PC-3 (cell line): ENCODE measurements at regions not wholly inside any gene's neighbourhood (a gene's known extent, or its start where the extent isn't known, plus 50 kb on each side); places are given as distances from the start of the nearest gene placed in this dataset.
"Not testable (repeated sequence)": the region's sequence is repeated elsewhere in the genome, so short reads cannot be mapped to it uniquely, and the experiment has no call there.

Experiments used
- ATAC-seq: fragments of 200-7000 bp; cut with Tn5 transposase; 2 replicates; pipeline ENCODE4 v1.9.1; 2020; ENCODE audit warnings: mild to moderate bottlenecking, moderate library complexity
- BruUV-seq: library from RNA; stranded (reverse); fragments of 400-500 nt; replicated peaks from 2 replicates; lab custom pipeline; 2021; lab: Mats Ljungman, UMichigan
- CTCF ChIA-PET: fragments of 300-600 bp; sonication (Branson Sonifier 250); formaldehyde crosslinking; loops from one replicate; lab custom pipeline; 2022; ENCODE audit warnings: antibody characterized with exemption; lab: Charles Lee
- POLR2A ChIA-PET: fragments of 300-600 bp; sonication (Branson Sonifier 250); formaldehyde crosslinking; loops from one replicate; lab custom pipeline; 2022; ENCODE audit warnings: antibody characterized with exemption; ENCODE audit not compliant: unreplicated experiment; lab: Charles Lee
- DNase-seq: peaks from one replicate; pipeline ENCODE4 v3.0.0-alpha.2; 2015
- H2AFZ ChIP-seq: fragments of 300-600 bp; sonication (generic); 2 replicates; pipeline ENCODE4 v1.6.0; 2016; ENCODE audit warnings: antibody characterized with exemption, low read length
- H3F3A ChIP-seq: fragments of 300-600 bp; sonication (generic); one replicate; pipeline ENCODE4 v1.6.0; 2017; ENCODE audit warnings: antibody characterized with exemption, low read length, control low read depth, mild to moderate bottlenecking; ENCODE audit not compliant: unreplicated experiment
- H3K27ac ChIP-seq: fragments of 300-600 bp; sonication (generic); 2 replicates; pipeline ENCODE4 v1.5.1; 2016; ENCODE audit warnings: mild to moderate bottlenecking, low read length
- H3K27me3 ChIP-seq: fragments of 300-600 bp; sonication (generic); 2 replicates; pipeline ENCODE4 v1.6.1; 2016; ENCODE audit warnings: low read length, mixed read lengths
- H3K36me3 ChIP-seq: fragments of 300-600 bp; sonication (generic); 2 replicates; pipeline ENCODE4 v1.6.1; 2016; ENCODE audit warnings: low read depth, mixed run types, low read length, mixed read lengths
- H3K4me1 ChIP-seq: fragments of 300-600 bp; sonication (generic); 2 replicates; pipeline ENCODE4 v1.5.1; 2016; ENCODE audit warnings: low read length; ENCODE audit not compliant: insufficient read depth
- H3K4me2 ChIP-seq: fragments of 300-600 bp; sonication (generic); 2 replicates; pipeline ENCODE4 v1.6.0; 2016; ENCODE audit warnings: low read length
- H3K4me3 ChIP-seq: fragments of 300-600 bp; sonication (generic); 2 replicates; pipeline ENCODE4 v1.5.1; 2016; ENCODE audit warnings: mild to moderate bottlenecking, low read length, mixed read lengths
- H3K79me2 ChIP-seq: fragments of 300-600 bp; sonication (generic); 2 replicates; pipeline ENCODE4 v1.6.1; 2017; ENCODE audit warnings: low read length, mixed read lengths
- H3K9ac ChIP-seq: fragments of 300-600 bp; sonication (generic); 2 replicates; pipeline ENCODE4 v1.6.0; 2016; ENCODE audit warnings: mild to moderate bottlenecking, low read length
- H3K9me2 ChIP-seq: fragments of 300-600 bp; sonication (generic); replicated peaks from 2 replicates; pipeline ENCODE4 v1.6.1; 2016; ENCODE audit warnings: mixed run types, low read length, mixed read lengths
- H3K9me3 ChIP-seq: fragments of 300-600 bp; sonication (generic); 2 replicates; pipeline ENCODE4 v1.6.1; 2016; ENCODE audit warnings: low read length, mixed read lengths
- H4K20me1 ChIP-seq: fragments of 300-600 bp; sonication (generic); 2 replicates; pipeline ENCODE4 v1.6.1; 2016; ENCODE audit warnings: low read length, mixed read lengths
- CTCF ChIP-seq: fragments of 300-600 bp; sonication (generic); conservative IDR thresholded peaks from 2 replicates; pipeline ENCODE4 v1.5.1; 2017; ENCODE audit warnings: antibody characterized with exemption, low read depth, mild to moderate bottlenecking, low read length
- EZH2 ChIP-seq: fragments of 300-600 bp; sonication (generic); IDR thresholded peaks from one replicate; pipeline ENCODE4 v1.6.1; 2017; ENCODE audit warnings: antibody characterized with exemption, mild to moderate bottlenecking, low read length; ENCODE audit not compliant: unreplicated experiment
- EZH2phosphoT487 ChIP-seq: fragments of 300-600 bp; sonication (generic); IDR thresholded peaks from 2 replicates; pipeline ENCODE4 v1.6.1; 2018; ENCODE audit warnings: mild to moderate bottlenecking, antibody characterized with exemption, low read length, borderline replicate concordance
- intact Hi-C: fragments of 100-400 bp; cut with micrococcal nuclease; formaldehyde crosslinking; loops from 2 replicates; pipeline ENCODE4 v1.9.0; 2023

GRCh38 chrX:115970718-115971117 lies 199.8 kb upstream of the AGTR2 start:
- no peaks in the 10 kb centered on the region for H3F3A ChIP-seq
- H2AFZ ChIP-seq = no peak overlapping the region
- ChIA-PET POLR2A (no interaction called here), CTCF (no interaction called here)
- intact Hi-C loops = no loop called here
- H3K27me3 ChIP-seq = no peaks in the 10 kb centered on the region
- no peak overlapping the region for H3K4me3 ChIP-seq
- TF ChIP-seq CTCF = no peak
- no peak for TF ChIP-seq EZH2
- no peak for TF ChIP-seq EZH2phosphoT487
- BruUV-seq = no TSS peak
- DNase-seq (no peak), ATAC-seq (no peak)
- H3K9me2 ChIP-seq = no peaks in the 10 kb centered on the region
- H3K4me2 ChIP-seq = no peak overlapping the region
- H3K4me1 ChIP-seq = no peaks in the 10 kb centered on the region
- no peaks in the 10 kb centered on the region for H3K36me3 ChIP-seq
- no peak overlapping the region for H3K27ac ChIP-seq
- H3K79me2 ChIP-seq = no peaks in the 10 kb centered on the region
- H4K20me1 ChIP-seq = no peaks in the 10 kb centered on the region
- no peak overlapping the region for H3K9ac ChIP-seq
- no peaks in the 10 kb centered on the region for H3K9me3 ChIP-seq

DNA sequence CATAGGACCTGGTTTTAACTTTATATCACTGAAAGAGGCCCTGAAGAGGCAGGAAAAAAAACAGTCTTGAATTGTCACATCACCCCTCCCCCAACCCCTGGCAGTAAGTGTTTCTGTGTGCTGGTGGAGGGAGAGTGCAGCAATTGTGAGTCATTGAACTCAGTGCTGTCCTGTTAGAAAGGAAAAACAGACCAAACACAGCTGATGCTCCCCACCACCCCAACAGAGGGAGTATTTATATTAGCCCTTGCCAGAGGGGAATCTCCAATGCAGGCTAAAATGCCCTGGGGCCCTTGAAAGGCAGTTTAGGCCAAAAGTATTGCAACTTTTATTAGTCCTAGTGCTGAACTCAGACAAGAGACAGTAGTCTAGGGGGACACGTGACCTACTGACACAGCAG lies 197.8 kb upstream of the AGTR2 start:
- TF ChIP-seq EZH2 = no peak
- no peak for TF ChIP-seq CTCF
- TF ChIP-seq EZH2phosphoT487 = no peak
- Histone ChIP-seq H3K4me2 (no peak overlapping the region), H4K20me1 (no peaks in the 10 kb centered on the region), H2AFZ (no peak overlapping the region), H3K27ac (no peak overlapping the region), H3K36me3 (no peaks in the 10 kb centered on the region), H3F3A (no peaks in the 10 kb centered on the region), H3K9me3 (no peaks in the 10 kb centered on the region), H3K79me2 (no peaks in the 10 kb centered on the region), H3K4me1 (no peaks in the 10 kb centered on the region), H3K9ac (no peak overlapping the region), H3K9me2 (no peaks in the 10 kb centered on the region), H3K4me3 (no peak overlapping the region), H3K27me3 (no peaks in the 10 kb centered on the region)
- no peak for ATAC-seq
- ChIA-PET CTCF (no interaction called here), POLR2A (no interaction called here)
- no peak for DNase-seq
- BruUV-seq = no TSS peak
- intact Hi-C loops = no loop called here

GRCh38 chrX:115978068-115978467 lies 192.5 kb upstream of the AGTR2 start:
- ChIA-PET CTCF (no interaction called here), POLR2A (no interaction called here)
- Histone ChIP-seq H2AFZ (no peak overlapping the region), H3K79me2 (no peaks in the 10 kb centered on the region), H3K36me3 (no peaks in the 10 kb centered on the region), H4K20me1 (no peaks in the 10 kb centered on the region), H3K9ac (no peak overlapping the region), H3K4me3 (no peak overlapping the region), H3F3A (no peaks in the 10 kb centered on the region), H3K4me1 (no peaks in the 10 kb centered on the region), H3K4me2 (no peak overlapping the region), H3K27me3 (no peaks in the 10 kb centered on the region), H3K27ac (no peak overlapping the region), H3K9me3 (no peaks in the 10 kb centered on the region), H3K9me2 (no peaks in the 10 kb centered on the region)
- DNase-seq (no peak), ATAC-seq (no peak)
- no TSS peak for BruUV-seq
- intact Hi-C loops = no loop called here
- TF ChIP-seq EZH2 (no peak), CTCF (no peak), EZH2phosphoT487 (no peak)

- H3K4me1 ChIP-seq, H3K4me2 ChIP-seq, H3F3A ChIP-seq, intact Hi-C loops, H3K27ac ChIP-seq, CTCF ChIA-PET, H3K27me3 ChIP-seq, ATAC-seq, POLR2A ChIA-PET, H3K36me3 ChIP-seq, H3K9ac ChIP-seq, H4K20me1 ChIP-seq, H3K79me2 ChIP-seq, BruUV-seq, H3K9me2 ChIP-seq, H2AFZ ChIP-seq, H3K4me3 ChIP-seq, H3K9me3 ChIP-seq: not testable (repeated sequence)
- peak; percentile 56 for DNase-seq
Measured at GRCh38 chrX:115983148-115983547, 187.4 kb upstream of the AGTR2 start.

GRCh38 chrX:115987464-115987863 lies 183.1 kb upstream of the AGTR2 start:
- H3K36me3 ChIP-seq, H3K27me3 ChIP-seq, POLR2A ChIA-PET, H3F3A ChIP-seq, DNase-seq, H2AFZ ChIP-seq, H4K20me1 ChIP-seq, CTCF ChIA-PET, H3K4me1 ChIP-seq, H3K9ac ChIP-seq, H3K9me2 ChIP-seq, H3K79me2 ChIP-seq, ATAC-seq, H3K4me2 ChIP-seq, H3K27ac ChIP-seq, H3K4me3 ChIP-seq, H3K9me3 ChIP-seq, BruUV-seq: not testable (repeated sequence)
- intact Hi-C loops = loop anchor here (5.0 kb wide), 1 partner anchor 210 kb away; no protein-coding TSS in a partner anchor
